ENCODE measurements at regions not wholly inside any gene's neighbourhood (a gene's known extent, or its start where the extent isn't known, plus 50 kb on each side); places are given as distances from the start of the nearest gene placed in this dataset.

- no peaks in the 10 kb centered on the region for H3K9me3 ChIP-seq
- no peak overlapping the region for H3K27ac ChIP-seq
- no peaks in the 10 kb centered on the region for H3K27me3 ChIP-seq
- no peaks in the 10 kb centered on the region for H3K36me3 ChIP-seq
- H3K4me3 ChIP-seq: no peak overlapping the region
- H3K4me1 ChIP-seq: peaks cover 19% of the 10 kb centered on the region
- intact Hi-C loops (cut with DNase I): no loop called here
- TF ChIP-seq CTCF (IDR thresholded peaks at IDR 0.05): no peak
- no peak for TF ChIP-seq POLR2AphosphoS5 (IDR thresholded peaks at IDR 0.05; ENCODE audit: insufficient read depth in 1 of 2, low read depth in 1 of 2)
- DNase-seq (ENCODE audit: extremely low spot score in 2 of 2): peak in 1 of 2 donors; percentile 64
Measured at GRCh38 chr3:141682921-141683320, 55.2 kb upstream of the RNF7 start.

GRCh38 chr3:141684758-141685157 lies 53.3 kb upstream of the RNF7 start:
- no peak for DNase-seq (ENCODE audit: extremely low spot score in 2 of 2)
- no peaks in the 10 kb centered on the region for H3K27me3 ChIP-seq
- no peaks in the 10 kb centered on the region for H3K9me3 ChIP-seq
- TF ChIP-seq CTCF (IDR thresholded peaks at IDR 0.05) (no peak), POLR2A (IDR thresholded peaks at IDR 0.05) (no peak), POLR2AphosphoS5 (IDR thresholded peaks at IDR 0.05; ENCODE audit: insufficient read depth in 1 of 2, low read depth in 1 of 2) (no peak)
- H3K4me3 ChIP-seq: no peak overlapping the region
- no peak overlapping the region for H3K27ac ChIP-seq
- H3K36me3 ChIP-seq: no peaks in the 10 kb centered on the region
- intact Hi-C loops (cut with DNase I): no loop called here
- peaks cover 19% of the 10 kb centered on the region for H3K4me1 ChIP-seq

- Histone ChIP-seq H3K27me3 (no peaks in the 10 kb centered on the region), H3K36me3 (no peaks in the 10 kb centered on the region), H3K9me3 (no peaks in the 10 kb centered on the region), H3K4me3 (peak overlapping the region; percentile 39 to 47), H3K4me1 (peaks cover 14% of the 10 kb centered on the region), H3K27ac (peak overlapping the region; percentile 64)
- intact Hi-C loops (cut with DNase I): no loop called here
- peak in 1 of 2 donors; percentile 84 for DNase-seq (ENCODE audit: extremely low spot score in 2 of 2)
- TF ChIP-seq CTCF (IDR thresholded peaks at IDR 0.05): no peak
- peak; percentile 54 to 63 for TF ChIP-seq POLR2AphosphoS5 (IDR thresholded peaks at IDR 0.05; ENCODE audit: insufficient read depth in 1 of 2, low read depth in 1 of 2)
- no peak for TF ChIP-seq POLR2A (IDR thresholded peaks at IDR 0.05)
Measured at GRCh38 chr3:141686466-141687291, 51.4 kb upstream of the RNF7 start.

Measured in vagina (tissue), 2 donors.